ENCODE measurements at regions not wholly inside any gene's neighbourhood (a gene's known extent, or its start where the extent isn't known, plus 50 kb on each side); places are given as distances from the start of the nearest gene placed in this dataset.
"Not testable (repeated sequence)": the region's sequence is repeated elsewhere in the genome, so short reads cannot be mapped to it uniquely, and the experiment has no call there.

DNA sequence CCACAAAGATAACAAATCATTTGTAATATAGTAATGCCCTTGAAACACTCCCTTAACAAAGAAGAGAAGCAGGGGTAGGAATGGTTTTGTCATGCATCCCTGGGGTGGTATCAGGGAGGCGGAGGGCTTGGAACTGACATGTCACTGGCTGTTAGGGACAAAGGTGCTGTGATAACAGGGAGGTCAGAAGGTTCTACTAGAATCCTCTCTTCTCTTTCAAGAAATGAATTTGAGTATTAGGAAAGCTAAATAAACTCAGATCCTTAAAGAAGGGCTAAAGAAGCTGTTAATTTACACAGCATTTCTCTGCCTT, 65.4 kb upstream of the ADAMTS18 start:
- no peaks in the 10 kb centered on the region for H3K79me2 ChIP-seq (ENCODE audit: insufficient read depth)
- no peaks in the 10 kb centered on the region for H3F3A ChIP-seq (ENCODE audit: insufficient read depth)
- no peaks in the 10 kb centered on the region; the same call in none of the 2 replicates for H3K27me3 ChIP-seq (replicated peaks; ENCODE audit: insufficient read depth)
- no peak overlapping the region for H3K27ac ChIP-seq
- no peak for TF ChIP-seq EZH2phosphoT487 (IDR thresholded peaks at IDR 0.05; ENCODE audit: insufficient read depth, low read depth)
- TF ChIP-seq EZH2 (IDR thresholded peaks at IDR 0.05; ENCODE audit: insufficient read depth, poor library complexity, severe bottlenecking) = no peak
- H3K9ac ChIP-seq = no peak overlapping the region
- no peaks in the 10 kb centered on the region; the same call in 1 of the 2 replicates for H4K20me1 ChIP-seq (ENCODE audit: insufficient read depth)
- no peak for DNase-seq
- 0 out of 2 replicates have a peak, but pooled peaks cover 3% of the 10 kb centered on the region for H3K4me1 ChIP-seq (ENCODE audit: insufficient read depth)
- no peaks in the 10 kb centered on the region for H3K36me3 ChIP-seq (ENCODE audit: low read depth)
- no peak overlapping the region for H3K4me2 ChIP-seq (ENCODE audit: unreplicated experiment)
- H3K9me3 ChIP-seq (ENCODE audit: low read depth) = no peaks in the 10 kb centered on the region
- WGBS, 2 experiments (ENCODE audit: low coverage in 1 of 2, low lambda C conversion rate in 2 of 2, missing lambda C conversion rate in 2 of 2) = 88 to 92% methylated on average over 1 of the region's 1 CpG
- no peak overlapping the region for H3K4me3 ChIP-seq
- H2AFZ ChIP-seq = no peak overlapping the region
- no peaks in the 10 kb centered on the region for H3K9me2 ChIP-seq (ENCODE audit: insufficient read depth)
- in situ Hi-C loops (cut with MboI) = no loop called here

DNA sequence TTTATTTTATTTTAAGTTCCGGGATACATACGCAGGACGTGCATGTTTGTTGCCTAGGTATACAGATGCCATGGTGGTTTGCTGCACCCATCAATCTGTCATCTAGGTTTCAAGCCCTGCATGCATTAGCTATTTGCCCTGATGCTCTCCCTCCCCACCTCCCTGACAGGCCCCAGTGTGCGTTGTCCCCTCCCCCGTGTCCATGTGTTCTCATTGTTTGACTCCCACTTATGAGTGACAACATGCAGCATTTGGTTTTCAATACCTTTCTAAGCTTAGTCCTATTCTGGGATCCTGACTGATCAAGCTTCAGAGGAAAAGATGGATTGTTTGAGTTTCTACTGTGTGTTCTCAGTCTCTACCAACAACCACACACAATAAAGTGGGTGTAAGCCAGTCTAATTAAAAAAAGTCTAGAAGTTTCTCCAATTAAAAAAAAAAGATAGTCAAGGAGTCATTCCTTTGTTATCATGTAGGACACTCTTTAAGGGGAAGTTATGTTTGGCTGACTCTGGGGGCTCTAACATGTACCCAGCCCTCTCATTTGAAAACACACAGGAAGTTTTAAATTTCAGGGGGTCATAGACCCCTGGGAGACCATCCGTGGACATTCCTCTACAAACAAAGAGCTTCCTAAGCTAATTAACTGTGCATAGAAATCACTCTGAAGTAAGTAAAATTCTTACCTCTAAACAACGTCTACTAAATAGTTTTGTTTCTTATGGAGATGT, 66.3 kb upstream of the ADAMTS18 start:
- H3K36me3 ChIP-seq (ENCODE audit: low read depth) = no peaks in the 10 kb centered on the region
- H3F3A ChIP-seq (ENCODE audit: insufficient read depth) = no peaks in the 10 kb centered on the region
- WGBS, 2 experiments (ENCODE audit: low coverage in 1 of 2, low lambda C conversion rate in 2 of 2, missing lambda C conversion rate in 2 of 2) = 78 to 83% methylated on average over 7 of the region's 7 CpGs
- no peaks in the 10 kb centered on the region; the same call in none of the 2 replicates for H3K27me3 ChIP-seq (replicated peaks; ENCODE audit: insufficient read depth)
- DNase-seq = no peak
- H4K20me1 ChIP-seq (ENCODE audit: insufficient read depth) = no peaks in the 10 kb centered on the region; the same call in 1 of the 2 replicates
- H3K4me3 ChIP-seq = no peak overlapping the region
- H3K9me2 ChIP-seq (ENCODE audit: insufficient read depth) = no peaks in the 10 kb centered on the region
- no peak overlapping the region for H3K4me2 ChIP-seq (ENCODE audit: unreplicated experiment)
- H3K9me3 ChIP-seq (ENCODE audit: low read depth) = no peaks in the 10 kb centered on the region
- no peak overlapping the region for H3K9ac ChIP-seq
- no peaks in the 10 kb centered on the region for H3K79me2 ChIP-seq (ENCODE audit: insufficient read depth)
- H3K4me1 ChIP-seq (ENCODE audit: insufficient read depth) = 0 out of 2 replicates have a peak, but pooled peaks cover 3% of the 10 kb centered on the region
- TF ChIP-seq EZH2phosphoT487 (IDR thresholded peaks at IDR 0.05; ENCODE audit: insufficient read depth, low read depth) (no peak), EZH2 (IDR thresholded peaks at IDR 0.05; ENCODE audit: insufficient read depth, poor library complexity, severe bottlenecking) (no peak)
- H3K27ac ChIP-seq = no peak overlapping the region
- in situ Hi-C loops (cut with MboI) = no loop called here
- H2AFZ ChIP-seq = no peak overlapping the region

DNA sequence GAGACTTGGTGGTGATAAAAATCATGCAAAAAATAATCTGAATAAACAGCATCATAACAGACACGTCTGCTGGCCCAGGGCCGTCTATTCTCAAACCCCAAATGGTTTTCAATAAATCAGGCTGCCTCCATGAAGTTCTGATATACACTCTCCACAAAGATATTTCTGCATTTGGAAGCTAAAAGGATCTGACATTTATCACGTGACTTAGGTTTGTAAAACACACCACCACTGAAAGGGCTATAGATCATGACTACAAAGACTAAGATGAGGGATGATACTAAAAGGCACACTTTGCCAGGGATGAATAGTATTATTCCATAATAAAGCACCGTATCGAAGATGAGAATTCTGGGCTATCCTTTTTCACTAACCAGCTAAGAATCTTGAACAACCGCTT, 67.6 kb upstream of the ADAMTS18 start:
- no peak overlapping the region for H3K27ac ChIP-seq
- in situ Hi-C loops (cut with MboI) = no loop called here
- no peak overlapping the region for H3K4me2 ChIP-seq (ENCODE audit: unreplicated experiment)
- no peaks in the 10 kb centered on the region for H3K79me2 ChIP-seq (ENCODE audit: insufficient read depth)
- no peaks in the 10 kb centered on the region for H3F3A ChIP-seq (ENCODE audit: insufficient read depth)
- H3K4me1 ChIP-seq (ENCODE audit: insufficient read depth) = 0 out of 2 replicates have a peak, but pooled peaks cover 3% of the 10 kb centered on the region
- H2AFZ ChIP-seq = no peak overlapping the region
- WGBS, 2 experiments (ENCODE audit: low coverage in 1 of 2, low lambda C conversion rate in 2 of 2, missing lambda C conversion rate in 2 of 2) = 84 to 86% methylated on average over 6 of the region's 6 CpGs
- H3K27me3 ChIP-seq (replicated peaks; ENCODE audit: insufficient read depth) = no peaks in the 10 kb centered on the region; the same call in none of the 2 replicates
- H3K9me3 ChIP-seq (ENCODE audit: low read depth) = no peaks in the 10 kb centered on the region
- H3K9ac ChIP-seq = no peak overlapping the region
- TF ChIP-seq EZH2 (IDR thresholded peaks at IDR 0.05; ENCODE audit: insufficient read depth, poor library complexity, severe bottlenecking) (no peak), EZH2phosphoT487 (IDR thresholded peaks at IDR 0.05; ENCODE audit: insufficient read depth, low read depth) (no peak)
- no peak for DNase-seq
- no peaks in the 10 kb centered on the region; the same call in 1 of the 2 replicates for H4K20me1 ChIP-seq (ENCODE audit: insufficient read depth)
- no peak overlapping the region for H3K4me3 ChIP-seq
- no peaks in the 10 kb centered on the region for H3K36me3 ChIP-seq (ENCODE audit: low read depth)
- H3K9me2 ChIP-seq (ENCODE audit: insufficient read depth) = no peaks in the 10 kb centered on the region

GRCh38 chr16:77506492-77506891, 71.7 kb upstream of the ADAMTS18 start:
- H3K9me2 ChIP-seq (ENCODE audit: insufficient read depth); in situ Hi-C loops (cut with MboI); H3K36me3 ChIP-seq (ENCODE audit: low read depth); H3K4me3 ChIP-seq; H3K27ac ChIP-seq; H3K27me3 ChIP-seq (replicated peaks; ENCODE audit: insufficient read depth); H3K4me1 ChIP-seq (ENCODE audit: insufficient read depth); H3F3A ChIP-seq (ENCODE audit: insufficient read depth); H3K79me2 ChIP-seq (ENCODE audit: insufficient read depth); H3K9me3 ChIP-seq (ENCODE audit: low read depth); H2AFZ ChIP-seq; H3K4me2 ChIP-seq (ENCODE audit: unreplicated experiment); H4K20me1 ChIP-seq (ENCODE audit: insufficient read depth); H3K9ac ChIP-seq; DNase-seq: not testable (repeated sequence)
- WGBS, 2 experiments (ENCODE audit: low coverage in 1 of 2, low lambda C conversion rate in 2 of 2, missing lambda C conversion rate in 2 of 2) = 66 to 81% methylated on average over 2 of the region's 2 CpGs

Measured in GM23248 (cell line).